ENCODE measurements at regions not wholly inside any gene's neighbourhood (a gene's known extent, or its start where the extent isn't known, plus 50 kb on each side); places are given as distances from the start of the nearest gene placed in this dataset.

- TF ChIP-seq POLR2AphosphoS5 (IDR thresholded peaks at IDR 0.05; ENCODE audit: low read depth, low read length), result no peak
- TF ChIP-seq TAF1 (IDR thresholded peaks at IDR 0.05; ENCODE audit: borderline replicate concordance, low read depth, low read length), result no peak
- no peak for TF ChIP-seq POLR2A (IDR thresholded peaks at IDR 0.05; ENCODE audit: low read depth, low read length)
- FAIRE-seq (no peak), DNase-seq (ENCODE audit: insufficient read length) (no peak)
Measured at GRCh38 chr9:13988944-13989343, 325.0 kb downstream of the NFIB start.

GRCh38 chr9:13983607-13984006 lies 330.3 kb downstream of the NFIB start:
- TF ChIP-seq TAF1 (IDR thresholded peaks at IDR 0.05; ENCODE audit: borderline replicate concordance, low read depth, low read length), result no peak
- TF ChIP-seq POLR2A (IDR thresholded peaks at IDR 0.05; ENCODE audit: low read depth, low read length), result no peak
- TF ChIP-seq POLR2AphosphoS5 (IDR thresholded peaks at IDR 0.05; ENCODE audit: low read depth, low read length), result no peak
- DNase-seq (ENCODE audit: insufficient read length), result no peak

DNA sequence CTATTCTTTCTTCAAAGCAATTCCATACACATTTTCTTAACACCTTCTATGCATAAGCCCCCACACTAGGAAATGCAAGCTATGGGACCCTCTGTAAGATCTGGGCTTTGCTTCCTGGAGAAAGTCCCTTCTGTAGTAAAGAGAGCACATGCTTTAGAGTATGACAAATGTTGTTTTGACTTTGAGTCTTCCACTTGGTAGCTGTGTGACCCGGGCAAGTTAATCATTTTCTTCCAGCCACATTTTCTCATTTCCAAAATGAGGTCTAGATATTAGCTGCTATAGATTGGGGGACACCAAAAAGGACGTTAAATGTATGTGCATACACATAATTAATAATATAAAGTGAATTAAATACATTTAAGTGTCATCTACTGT lies 334.0 kb downstream of the NFIB start:
- TF ChIP-seq POLR2AphosphoS5 (IDR thresholded peaks at IDR 0.05; ENCODE audit: low read depth, low read length), result no peak
- no peak for TF ChIP-seq TAF1 (IDR thresholded peaks at IDR 0.05; ENCODE audit: borderline replicate concordance, low read depth, low read length)
- TF ChIP-seq POLR2A (IDR thresholded peaks at IDR 0.05; ENCODE audit: low read depth, low read length), result no peak
- no peak for FAIRE-seq
- no peak for DNase-seq (ENCODE audit: insufficient read length)

More at GRCh38 chr9:13983607-13984006, 330.3 kb downstream of the NFIB start:
- no peak for FAIRE-seq

DNA sequence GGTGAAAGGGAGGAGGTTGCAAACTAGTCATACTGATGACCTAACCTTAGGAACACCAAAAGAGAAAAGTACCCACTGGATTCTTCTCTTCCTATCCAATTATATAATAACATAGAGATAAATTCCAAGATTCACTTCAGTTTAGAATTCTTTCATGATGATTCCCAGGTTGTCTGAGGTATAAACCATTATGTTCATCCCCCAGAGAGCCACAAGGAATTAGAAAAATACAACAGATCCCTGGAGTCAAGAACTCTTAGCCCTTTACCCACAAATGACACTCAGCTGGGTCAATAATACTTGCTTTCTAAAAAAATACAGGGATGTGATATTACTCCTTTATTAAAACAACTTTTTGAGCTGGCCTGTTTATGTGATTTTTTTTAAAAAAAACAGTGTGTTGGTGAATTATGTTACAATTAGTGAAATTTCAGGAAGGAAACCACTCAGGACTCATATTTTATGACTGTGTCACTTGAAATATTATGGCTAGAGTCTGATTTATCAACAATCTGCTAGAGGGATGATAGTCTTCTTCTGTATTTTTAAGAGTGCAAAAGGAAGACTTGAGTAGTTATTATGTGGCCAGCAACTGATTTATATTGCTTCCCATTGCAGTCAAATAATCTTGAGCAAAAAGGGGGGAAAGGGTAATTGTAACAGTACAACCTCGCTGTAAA lies 338.2 kb downstream of the NFIB start:
- DNase-seq (ENCODE audit: insufficient read length) (no peak), FAIRE-seq (no peak)
- no peak for TF ChIP-seq TAF1 (IDR thresholded peaks at IDR 0.05; ENCODE audit: borderline replicate concordance, low read depth, low read length)
- no peak for TF ChIP-seq POLR2AphosphoS5 (IDR thresholded peaks at IDR 0.05; ENCODE audit: low read depth, low read length)
- TF ChIP-seq POLR2A (IDR thresholded peaks at IDR 0.05; ENCODE audit: low read depth, low read length), result no peak

DNA sequence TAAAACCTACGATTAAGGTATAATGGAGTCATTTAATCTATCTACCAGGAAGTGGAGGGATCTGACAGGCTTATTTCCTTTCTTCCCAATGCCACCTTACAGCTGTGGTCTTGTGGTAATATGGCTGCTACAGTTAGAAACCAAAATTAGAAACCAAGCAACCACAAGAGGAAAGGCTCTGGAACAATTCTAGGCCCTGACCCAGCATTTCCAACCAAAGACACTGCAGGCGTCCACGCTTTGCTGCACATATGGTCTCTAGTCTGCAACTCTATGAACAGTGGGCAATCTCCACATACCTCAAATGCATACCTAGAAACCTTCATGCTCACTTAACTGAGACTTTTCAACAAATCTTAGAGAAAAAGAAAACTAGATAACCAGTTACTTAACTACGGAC lies 339.1 kb downstream of the NFIB start:
- TF ChIP-seq TAF1 (IDR thresholded peaks at IDR 0.05; ENCODE audit: borderline replicate concordance, low read depth, low read length), result no peak
- no peak for TF ChIP-seq POLR2AphosphoS5 (IDR thresholded peaks at IDR 0.05; ENCODE audit: low read depth, low read length)
- no peak for TF ChIP-seq POLR2A (IDR thresholded peaks at IDR 0.05; ENCODE audit: low read depth, low read length)
- FAIRE-seq (no peak), DNase-seq (ENCODE audit: insufficient read length) (no peak)

DNA sequence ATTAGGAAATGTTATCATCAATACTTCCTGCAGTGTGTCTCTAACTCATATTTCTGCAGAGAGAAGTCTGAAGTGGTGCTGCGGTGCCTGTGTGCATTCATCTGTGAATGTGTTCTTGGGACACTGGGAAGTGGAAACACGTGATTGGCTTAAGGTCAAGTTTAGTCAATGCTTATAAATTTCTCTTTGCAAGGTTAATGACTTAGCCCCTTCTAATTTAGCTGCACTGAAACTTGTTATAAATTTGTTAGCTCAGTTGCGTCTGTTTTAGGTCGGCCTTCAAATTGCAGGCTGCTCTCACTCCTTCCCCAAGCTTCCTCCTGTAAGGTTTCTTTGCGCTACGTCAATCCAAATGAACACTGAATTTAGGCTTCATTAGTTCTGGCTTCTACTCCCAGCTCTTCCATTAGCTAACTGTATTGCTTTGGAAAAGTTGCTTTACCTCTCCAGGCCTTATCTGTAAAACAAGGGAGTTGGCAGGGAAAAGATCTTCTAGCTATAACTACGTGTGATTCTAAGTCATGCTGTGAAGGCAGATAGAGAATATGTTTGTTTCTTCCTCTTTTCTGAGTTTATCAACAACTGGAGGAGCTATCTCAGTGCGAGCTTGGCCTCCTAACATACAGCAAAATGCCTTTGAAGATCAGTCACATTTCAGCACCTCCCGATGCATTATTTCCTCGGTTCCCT lies 341.8 kb downstream of the NFIB start:
- no peak for TF ChIP-seq POLR2A (IDR thresholded peaks at IDR 0.05; ENCODE audit: low read depth, low read length)
- TF ChIP-seq TAF1 (IDR thresholded peaks at IDR 0.05; ENCODE audit: borderline replicate concordance, low read depth, low read length), result no peak
- DNase-seq (ENCODE audit: insufficient read length), result no peak
- no peak for FAIRE-seq

GRCh38 chr9:13971415-13971814 lies 342.5 kb downstream of the NFIB start:
- DNase-seq (ENCODE audit: insufficient read length) (no peak), FAIRE-seq (no peak)
- TF ChIP-seq TAF1 (IDR thresholded peaks at IDR 0.05; ENCODE audit: borderline replicate concordance, low read depth, low read length), result no peak
- no peak for TF ChIP-seq POLR2AphosphoS5 (IDR thresholded peaks at IDR 0.05; ENCODE audit: low read depth, low read length)

DNA sequence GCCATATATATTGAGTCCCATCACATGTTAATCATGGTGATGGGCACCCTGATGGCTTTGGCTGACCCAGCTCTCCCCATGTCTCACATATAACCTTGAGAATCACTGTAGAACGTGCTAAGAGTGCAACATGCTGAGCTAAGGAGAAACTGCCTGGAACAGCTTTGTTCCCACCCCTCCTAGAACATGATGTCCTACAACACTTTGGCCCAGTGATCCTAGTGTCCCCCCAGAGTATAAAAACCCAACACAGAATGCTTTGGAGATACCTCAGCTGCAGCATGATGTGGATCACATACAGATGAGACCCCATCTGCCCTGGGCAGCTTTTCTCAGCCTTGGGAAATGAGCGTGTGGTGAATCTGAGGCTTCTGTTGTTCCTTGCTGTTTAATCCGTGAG lies 343.5 kb downstream of the NFIB start:
- no peak for TF ChIP-seq TAF1 (IDR thresholded peaks at IDR 0.05; ENCODE audit: borderline replicate concordance, low read depth, low read length)
- TF ChIP-seq POLR2A (IDR thresholded peaks at IDR 0.05; ENCODE audit: low read depth, low read length), result no peak
- TF ChIP-seq POLR2AphosphoS5 (IDR thresholded peaks at IDR 0.05; ENCODE audit: low read depth, low read length), result no peak
- DNase-seq (ENCODE audit: insufficient read length) (no peak), FAIRE-seq (no peak)

- FAIRE-seq (no peak), DNase-seq (ENCODE audit: insufficient read length) (no peak)
- no peak for TF ChIP-seq TAF1 (IDR thresholded peaks at IDR 0.05; ENCODE audit: borderline replicate concordance, low read depth, low read length)
- TF ChIP-seq POLR2AphosphoS5 (IDR thresholded peaks at IDR 0.05; ENCODE audit: low read depth, low read length), result no peak
- TF ChIP-seq POLR2A (IDR thresholded peaks at IDR 0.05; ENCODE audit: low read depth, low read length), result no peak
Measured at GRCh38 chr9:13970018-13970417, 343.9 kb downstream of the NFIB start.

DNA sequence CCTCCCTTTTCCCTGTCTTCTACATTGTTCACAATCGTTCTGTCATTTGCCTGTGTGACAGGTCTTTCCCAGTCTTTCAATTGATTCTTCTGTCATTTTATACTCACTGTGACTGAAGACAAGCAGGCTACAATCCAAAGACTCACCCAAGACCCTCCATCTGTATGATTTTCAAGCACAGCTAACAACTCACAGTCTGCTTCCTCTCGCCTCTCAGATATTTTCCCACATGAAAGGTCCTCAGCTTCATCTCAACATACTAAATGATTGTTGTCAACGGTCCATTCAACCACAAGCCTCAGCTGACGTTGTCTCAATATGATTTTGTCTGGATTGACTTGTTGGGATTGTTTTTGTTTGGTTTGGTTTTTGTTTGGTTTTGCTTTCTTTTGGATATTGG lies 346.5 kb downstream of the NFIB start:
- DNase-seq (ENCODE audit: insufficient read length) (no peak), FAIRE-seq (no peak)
- TF ChIP-seq POLR2AphosphoS5 (IDR thresholded peaks at IDR 0.05; ENCODE audit: low read depth, low read length) (no peak), POLR2A (IDR thresholded peaks at IDR 0.05; ENCODE audit: low read depth, low read length) (no peak), TAF1 (IDR thresholded peaks at IDR 0.05; ENCODE audit: borderline replicate concordance, low read depth, low read length) (no peak)

DNA sequence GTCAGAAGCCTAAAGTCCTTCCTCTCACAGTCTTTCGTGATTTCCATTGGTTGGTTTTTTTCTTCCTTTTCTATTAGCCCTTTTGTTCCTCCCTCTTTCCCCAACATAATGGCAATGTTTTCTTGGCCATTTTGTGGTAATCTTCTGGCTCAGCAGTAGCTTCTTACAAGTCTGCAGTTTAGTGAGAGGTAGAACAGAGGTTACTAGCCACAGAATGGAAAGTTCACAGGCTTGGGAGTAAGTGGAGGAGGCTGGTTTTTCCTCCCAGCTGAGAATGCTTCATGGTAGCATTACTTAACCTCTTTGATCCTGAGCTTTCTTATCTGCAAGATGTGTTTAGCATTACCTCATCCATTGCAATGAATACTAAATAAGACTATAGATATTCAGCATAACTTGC lies 346.9 kb downstream of the NFIB start:
- DNase-seq (ENCODE audit: insufficient read length) (no peak), FAIRE-seq (no peak)
- no peak for TF ChIP-seq TAF1 (IDR thresholded peaks at IDR 0.05; ENCODE audit: borderline replicate concordance, low read depth, low read length)
- no peak for TF ChIP-seq POLR2A (IDR thresholded peaks at IDR 0.05; ENCODE audit: low read depth, low read length)
- no peak for TF ChIP-seq POLR2AphosphoS5 (IDR thresholded peaks at IDR 0.05; ENCODE audit: low read depth, low read length)

- no peak for FAIRE-seq
- TF ChIP-seq POLR2AphosphoS5 (IDR thresholded peaks at IDR 0.05; ENCODE audit: low read depth, low read length), result no peak
- TF ChIP-seq TAF1 (IDR thresholded peaks at IDR 0.05; ENCODE audit: borderline replicate concordance, low read depth, low read length), result no peak
- TF ChIP-seq POLR2A (IDR thresholded peaks at IDR 0.05; ENCODE audit: low read depth, low read length), result no peak
- DNase-seq (ENCODE audit: insufficient read length), result no peak
Measured at GRCh38 chr9:13963005-13963653, 350.8 kb downstream of the NFIB start.

Data from GM12892 (cell line).